Pancreas (tissue), 10 donors: ENCODE measurements at regions not wholly inside any gene's neighbourhood (a gene's known extent, or its start where the extent isn't known, plus 50 kb on each side); places are given as distances from the start of the nearest gene placed in this dataset.

Experiments used
- ATAC-seq, 4 donors: fragments of 200-7000 bp; cut with Tn5 transposase; one replicate each; pipeline versions ENCODE4 v1.8.0 to v1.9.1; 2020; ENCODE audit warnings: mild to moderate bottlenecking in 4 of 4, moderate library complexity in 4 of 4
- DNase-seq, 6 donors: peaks; one replicate each; pipeline ENCODE4 v3.0.0-alpha.2; 2020
- FAIRE-seq: peaks from 2 replicates; lab custom pipeline; 2012; peaks lifted over from hg19 to GRCh38; lab: Jason Lieb, UNC
- H3K27ac ChIP-seq, 4 donors: fragments of 200-600 bp; sonication (generic); 1 replicate in 3 of 4; 2 replicates in 1 of 4; pipeline versions ENCODE4 v1.5.0 to v1.8.0; 2020
- H3K27me3 ChIP-seq, 4 donors: fragments of 200-600 bp; one replicate each; pipeline ENCODE4 v1.8.0; 2021
- H3K36me3 ChIP-seq, 3 donors: fragments of 200-600 bp; sonication (generic) in 1 of 3; one replicate each; pipeline versions ENCODE4 v1.5.0 to v1.8.0; 2020 to 2021
- H3K4me1 ChIP-seq, 3 donors: fragments of 200-600 bp; one replicate each; pipeline ENCODE4 v1.8.0; 2021
- H3K4me3 ChIP-seq, 4 donors: fragments of 200-600 bp; sonication (generic) in 2 of 4; one replicate each; pipeline versions ENCODE4 v1.5.0 to v1.8.0; 2020 to 2021
- H3K9me3 ChIP-seq, 4 donors: fragments of 200-600 bp; one replicate each; pipeline ENCODE4 v1.8.0; 2021
- CTCF ChIP-seq, 4 donors: fragments of 200-600 bp; sonication (generic) in 3 of 4; IDR thresholded peaks; one replicate each; pipeline versions ENCODE4 v1.5.0 to v1.8.0; 2021; ENCODE audit warnings: antibody characterized with exemption in 4 of 4
- WGBS, 2 donors: extraction: QIAGEN DNeasy Blood & Tissue Kit; methylation state at CpG; one replicate each; pipeline ENCODE4 v1.1.7; 2013; 5-methylcytosine and 5-hydroxymethylcytosine counted together
- intact Hi-C, 3 donors: fragments of 100-400 bp; cut with DNase I; formaldehyde crosslinking; loops; one replicate each; pipeline versions ENCODE4 v1.11.1 to v1.14.2; 2022
- donor health status: healthy with polysubstance abuse.
- donor health status: DM: no; HTN: no; CAD: no; lungs with moderate emphysema.
- donor health status: DM: no; HTN: no; CAD: no.
- donor health status: control.
- donor health status: control.
- donor health status: Bipolar disorder and iron deficiency.
- donor health status: DM: yes; HTN: yes; CAD: no.
- donor health status: DM: no; HTN: no; CAD: no.
- donor health status: DM: no; HTN: no; CAD: no.
- donor health status: DM: yes; HTN: yes; CAD: no.

GRCh38 chr3:69531576-69532546, 146.0 kb upstream of the FRMD4B start:
- WGBS, 2 donors: 45% methylated on average over 3 of the region's 3 CpGs
- DNase-seq: no peak
- H3K36me3 ChIP-seq: no peaks in the 10 kb centered on the region
- H3K4me1 ChIP-seq: no peaks in the 10 kb centered on the region
- intact Hi-C loops: no loop called here
- no peak for TF ChIP-seq CTCF (IDR thresholded peaks at IDR 0.05)
- H3K4me3 ChIP-seq: no peak overlapping the region
- no peak for ATAC-seq
- no peaks in the 10 kb centered on the region for H3K9me3 ChIP-seq
- FAIRE-seq: no peak
- no peak overlapping the region for H3K27ac ChIP-seq
- H3K27me3 ChIP-seq: no peaks in the 10 kb centered on the region

GRCh38 chr3:69530554-69530953, 144.7 kb upstream of the FRMD4B start:
- Histone ChIP-seq H3K4me3 (no peak overlapping the region), H3K4me1 (no peaks in the 10 kb centered on the region), H3K36me3 (no peaks in the 10 kb centered on the region), H3K27me3 (no peaks in the 10 kb centered on the region), H3K27ac (no peak overlapping the region), H3K9me3 (no peaks in the 10 kb centered on the region)
- TF ChIP-seq CTCF (IDR thresholded peaks at IDR 0.05): no peak
- no peak for ATAC-seq
- 75 to 76% methylated on average over 7 of the region's 7 CpGs for WGBS, 2 donors
- no peak for FAIRE-seq
- intact Hi-C loops: no loop called here
- DNase-seq: no peak

- no peak for FAIRE-seq
- ATAC-seq: no peak
These were observed 141.6 kb upstream of the FRMD4B start for GRCh38 chr3:69527498-69527897.

GRCh38 chr3:69524816-69525215, 138.9 kb upstream of the FRMD4B start:
- TF ChIP-seq CTCF (IDR thresholded peaks at IDR 0.05): no peak
- intact Hi-C loops: no loop called here
- WGBS, 2 donors: 73 to 77% methylated on average over 1 of the region's 1 CpG
- no peak overlapping the region for H3K4me3 ChIP-seq
- H3K4me1 ChIP-seq: no peaks in the 10 kb centered on the region
- FAIRE-seq (no peak), ATAC-seq (peak in 2 of 4 donors; percentile 30 to 59), DNase-seq (no peak)
- no peaks in the 10 kb centered on the region for H3K36me3 ChIP-seq
- H3K27ac ChIP-seq: no peak overlapping the region
- no peaks in the 10 kb centered on the region for H3K9me3 ChIP-seq
- no peaks in the 10 kb centered on the region for H3K27me3 ChIP-seq

More at GRCh38 chr3:69527498-69527897, 141.6 kb upstream of the FRMD4B start:
- DNase-seq: no peak
- Histone ChIP-seq H3K9me3 (no peaks in the 10 kb centered on the region), H3K4me1 (no peaks in the 10 kb centered on the region), H3K36me3 (no peaks in the 10 kb centered on the region), H3K27me3 (no peaks in the 10 kb centered on the region), H3K4me3 (no peak overlapping the region), H3K27ac (no peak overlapping the region)
- no peak for TF ChIP-seq CTCF (IDR thresholded peaks at IDR 0.05)
- intact Hi-C loops: no loop called here

GRCh38 chr3:69521286-69521685, 135.4 kb upstream of the FRMD4B start:
- H3K4me1 ChIP-seq: no peaks in the 10 kb centered on the region
- no peak for TF ChIP-seq CTCF (IDR thresholded peaks at IDR 0.05)
- H3K9me3 ChIP-seq: no peaks in the 10 kb centered on the region
- no peak for FAIRE-seq
- intact Hi-C loops: no loop called here
- H3K27ac ChIP-seq: no peak overlapping the region
- no peaks in the 10 kb centered on the region for H3K36me3 ChIP-seq
- no peak for DNase-seq
- H3K27me3 ChIP-seq: no peaks in the 10 kb centered on the region
- no peak for ATAC-seq
- H3K4me3 ChIP-seq: no peak overlapping the region
